HepG2 (cell line): ENCODE measurements at regions not wholly inside any gene's neighbourhood (a gene's known extent, or its start where the extent isn't known, plus 50 kb on each side); places are given as distances from the start of the nearest gene placed in this dataset.

ENCODE experiments used
- ATAC-seq: fragments of 200-7000 bp; cut with Tn5 transposase; 3 replicates; pipeline ENCODE4 v1.9.1; 2020; ENCODE audit warnings: mild to moderate bottlenecking, moderate library complexity
- BruUV-seq: library from RNA; stranded (reverse); fragments of 400-500 nt; replicated peaks from 2 replicates; lab custom pipeline; 2021; lab: Mats Ljungman, UMichigan
- CTCF ChIA-PET: fragments of 300-600 bp; formaldehyde crosslinking; extraction: SDS; loops from one replicate; lab custom pipeline; 2021; ENCODE audit warnings: low total read pairs, inconsistent platforms, low intra/inter-chr PET ratio; lab: Yijun Ruan, JAX
- POLR2A ChIA-PET: fragments of 350-600 bp; sonication (Branson Sonifier 250); formaldehyde crosslinking; loops from one replicate; lab custom pipeline; 2020; ENCODE audit warnings: antibody characterized with exemption, inconsistent platforms; lab: Yijun Ruan, JAX
- DNase-seq: peaks from one replicate; pipeline ENCODE4 v3.0.0-alpha.2; 2015; ENCODE audit warnings: low spot score
- FAIRE-seq: peaks from 3 replicates; lab custom pipeline; 2011; peaks lifted over from hg19 to GRCh38; lab: Jason Lieb, UNC
- H2AFZ ChIP-seq: one replicate; pipeline ENCODE4 v1.6.1; 2011; ENCODE audit warnings: low read length, inconsistent platforms
- H3K27ac ChIP-seq: fragments of 300-600 bp; 3 replicates; pipeline ENCODE4 v1.8.0; 2011; ENCODE audit warnings: mixed run types, mild to moderate bottlenecking, mixed read lengths, low read length, inconsistent platforms; ENCODE audit not compliant: insufficient read depth; ENCODE audit errors: extremely low read length
- H3K27me3 ChIP-seq, 2 experiments: fragments of 200-600 bp in 1 of 2; 2 replicates in 1 of 2; 3 replicates in 1 of 2; pipeline versions ENCODE4 v1.6.0 to v1.8.0; 2011; ENCODE audit warnings: low read length in 2 of 2, mild to moderate bottlenecking in 2 of 2, moderate library complexity in 2 of 2, inconsistent platforms in 1 of 2; ENCODE audit not compliant: insufficient read depth in 2 of 2, control insufficient read depth in 1 of 2
- H3K36me3 ChIP-seq, 2 experiments: fragments of 200-600 bp in 1 of 2; replicated peaks in 1 of 2; 2 replicates in 1 of 2; 3 replicates in 1 of 2; pipeline versions ENCODE4 v1.5.1 to v1.8.0; 2011; ENCODE audit warnings: low read length in 2 of 2, inconsistent platforms in 1 of 2; ENCODE audit not compliant: insufficient read depth in 2 of 2, control insufficient read depth in 1 of 2
- H3K4me1 ChIP-seq: 2 replicates; pipeline ENCODE4 v1.5.1; 2012; ENCODE audit warnings: low read length, inconsistent platforms; ENCODE audit not compliant: insufficient read depth
- H3K4me2 ChIP-seq: 2 replicates; pipeline ENCODE4 v1.6.0; 2011; ENCODE audit warnings: low read depth, low read length, inconsistent platforms
- H3K4me3 ChIP-seq, 3 experiments: fragments of 200-600 bp in 1 of 3; sonication (generic), shearing (Covaris generic) in 1 of 3; replicated peaks in 1 of 3; 2 replicates each; pipeline ENCODE4 v1.5.1; 2011 to 2016; ENCODE audit warnings: low read length in 3 of 3, inconsistent platforms in 2 of 3, low read depth in 2 of 3, mild to moderate bottlenecking in 2 of 3, control low read depth in 1 of 3, mixed read lengths in 1 of 3; ENCODE audit not compliant: insufficient read depth in 1 of 3
- H3K79me2 ChIP-seq: one replicate; pipeline ENCODE4 v1.6.1; 2011; ENCODE audit warnings: low read length, inconsistent platforms; ENCODE audit not compliant: insufficient read depth
- H3K9ac ChIP-seq: 2 replicates; pipeline ENCODE4 v1.6.0; 2011; ENCODE audit warnings: mild to moderate bottlenecking, low read depth, low read length, inconsistent platforms; ENCODE audit not compliant: insufficient read depth
- H3K9me3 ChIP-seq: 2 replicates; pipeline ENCODE4 v1.5.1; 2012; ENCODE audit warnings: mild to moderate bottlenecking, low read length
- H4K20me1 ChIP-seq: 2 replicates; pipeline ENCODE4 v1.6.0; 2011; ENCODE audit warnings: inconsistent platforms, mild to moderate bottlenecking, low read length, moderate library complexity; ENCODE audit not compliant: insufficient read depth
- AGO1 ChIP-seq: fragments of 200-400 bp; formaldehyde crosslinking; IDR thresholded peaks from 2 replicates; pipeline ENCODE4 v1.6.1; 2017; ENCODE audit warnings: mild to moderate bottlenecking, low read depth, low read length, moderate library complexity; ENCODE audit not compliant: poor library complexity, severe bottlenecking
- DNMT3B ChIP-seq: conservative IDR thresholded peaks from 2 replicates; pipeline ENCODE4 v1.6.1; 2016; ENCODE audit warnings: missing biosample characterization, control low read depth
- ELF1 ChIP-seq: sonication (generic); formaldehyde crosslinking; IDR thresholded peaks from 2 replicates; pipeline ENCODE4 v1.4.0; 2020; ENCODE audit warnings: missing genetic modification reagents
- LCORL ChIP-seq, 2 experiments: fragments of 450-650 bp in 1 of 2; sonication (generic) in 1 of 2; formaldehyde crosslinking in 1 of 2; IDR thresholded peaks; 2 replicates each; pipeline versions ENCODE4 v1.5.0 to v1.6.1; 2017 to 2020; ENCODE audit warnings: antibody characterized with exemption in 1 of 2, missing genetic modification reagents in 1 of 2
- MLLT10 ChIP-seq: sonication (generic); formaldehyde crosslinking; IDR thresholded peaks from 2 replicates; pipeline ENCODE4 v1.4.0; 2020; ENCODE audit warnings: missing genetic modification reagents
- PCBP1 ChIP-seq: fragments of 200-400 bp; formaldehyde crosslinking; IDR thresholded peaks from 2 replicates; pipeline ENCODE4 v1.6.1; 2017; ENCODE audit warnings: mild to moderate bottlenecking, low read depth, low read length, borderline replicate concordance
- RBM22 ChIP-seq: fragments of 200-400 bp; formaldehyde crosslinking; optimal IDR thresholded peaks from 2 replicates; pipeline ENCODE3; 2017; ENCODE audit warnings: mild to moderate bottlenecking, low read length, moderate library complexity
- ZBTB7A ChIP-seq: sonication (generic); formaldehyde crosslinking; IDR thresholded peaks from 2 replicates; pipeline ENCODE4 v1.8.0; 2022; ENCODE audit warnings: mild to moderate bottlenecking, missing genetic modification reagents
- ZNF484 ChIP-seq: sonication (generic); formaldehyde crosslinking; IDR thresholded peaks from 2 replicates; pipeline ENCODE4 v1.5.1; 2020; ENCODE audit warnings: mild to moderate bottlenecking, low read depth, missing genetic modification reagents, borderline replicate concordance
- ZNF703 ChIP-seq: sonication (generic); formaldehyde crosslinking; IDR thresholded peaks from 2 replicates; pipeline ENCODE4 v1.5.1; 2020; ENCODE audit warnings: missing genetic modification reagents, mild to moderate bottlenecking, moderate library complexity, borderline replicate concordance
- WGBS: methylation state at CpG from one replicate; pipeline ENCODE4 v1.1.6; 2017; ENCODE audit warnings: low lambda C conversion rate; 5-methylcytosine and 5-hydroxymethylcytosine counted together
- in situ Hi-C: cut with HindIII; loops from 2 replicates; pipeline ENCODE4 v1.10.0; 2017; ENCODE audit warnings: low pct_unique_long_range_greater_than_20kb; ENCODE audit not compliant: extremely low pct_ligation_motif_present
- intact Hi-C: fragments of 100-400 bp; cut with micrococcal nuclease; formaldehyde crosslinking; loops from one replicate; pipeline ENCODE4 v1.10.0; 2022; ENCODE audit not compliant: unreplicated experiment
- TF ChIP-seq, protein P1 (sequence below): sonication (generic); formaldehyde crosslinking; IDR thresholded peaks from 2 replicates; pipeline ENCODE4 v1.8.0; 2022; ENCODE audit warnings: mild to moderate bottlenecking, missing genetic modification reagents, moderate library complexity
- TF ChIP-seq, protein P2 (sequence below): sonication (generic); formaldehyde crosslinking; conservative IDR thresholded peaks from 2 replicates; pipeline ENCODE4 v1.5.0; 2020; ENCODE audit warnings: missing genetic modification reagents
- TF ChIP-seq, protein P3 (sequence below), 2 experiments: sonication (generic) in 1 of 2; formaldehyde crosslinking in 1 of 2; IDR thresholded peaks; 2 replicates each; pipeline versions ENCODE4 v1.5.1 to v1.6.1; 2011 to 2020; ENCODE audit warnings: borderline replicate concordance in 1 of 2, low read depth in 1 of 2, low read length in 1 of 2, mild to moderate bottlenecking in 1 of 2, missing genetic modification reagents in 1 of 2, moderate library complexity in 1 of 2
- TF ChIP-seq, protein P4 (sequence below): sonication (generic); formaldehyde crosslinking; IDR thresholded peaks from 2 replicates; pipeline ENCODE4 v1.4.0; 2020; ENCODE audit warnings: missing genetic modification reagents, borderline replicate concordance

DNA sequence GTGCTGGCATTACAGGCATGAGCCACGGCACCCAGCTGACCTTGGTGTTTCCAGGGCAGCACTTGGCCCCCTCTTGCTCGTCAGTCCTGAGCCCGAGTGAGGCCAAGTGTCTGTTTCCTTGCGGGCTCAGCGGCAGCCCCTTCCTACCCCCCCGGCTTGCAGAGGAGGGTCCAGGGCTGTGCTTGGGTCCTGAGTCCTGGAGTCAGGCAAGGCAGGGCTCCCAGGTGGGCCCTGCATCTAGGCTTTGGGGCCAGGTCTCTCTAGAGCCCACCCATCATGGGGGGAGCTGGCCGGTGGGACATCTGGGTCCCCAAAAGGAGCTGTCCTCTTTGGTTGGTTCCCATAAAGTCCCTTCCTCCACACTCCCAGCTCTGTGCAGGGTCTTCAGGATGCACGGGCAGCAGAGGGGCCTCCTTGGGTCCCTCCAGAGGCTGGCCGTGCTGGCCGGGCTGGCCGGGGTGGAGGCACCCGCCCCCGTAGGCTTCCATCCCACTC is 63.7 kb upstream of the HPCAL1 start:
- H3K27me3 ChIP-seq, result peaks cover 26 to 93% of the 10 kb centered on the region in 2 experiments
- H3K36me3 ChIP-seq, result no peaks in the 10 kb centered on the region
- ChIA-PET CTCF (no interaction called here), POLR2A (interaction anchor here (0.9 kb wide), 1 partner anchor 194 kb away, joined by 3 read pairs; no protein-coding TSS in a partner anchor)
- no peak overlapping the region for H3K9ac ChIP-seq
- H3K79me2 ChIP-seq, result no peaks in the 10 kb centered on the region
- in situ Hi-C loops (no loop called here), intact Hi-C loops (no loop called here)
- no peak overlapping the region for H3K4me3 ChIP-seq
- no peaks in the 10 kb centered on the region for H4K20me1 ChIP-seq
- no TSS peak for BruUV-seq
- H3K27ac ChIP-seq, result no peak overlapping the region
- 32% methylated on average over 8 of the region's 13 CpGs for WGBS
- no peaks in the 10 kb centered on the region for H3K9me3 ChIP-seq
- DNase-seq (no peak), FAIRE-seq (no peak), ATAC-seq (no peak)
- H3K4me1 ChIP-seq, result 0 out of 2 replicates have a peak, but pooled peaks cover 5% of the 10 kb centered on the region
- no peak overlapping the region for H3K4me2 ChIP-seq
- H2AFZ ChIP-seq, result no peak overlapping the region
- 0 out of 2 replicates have a peak, but pooled peaks have one; percentile 43 for TF ChIP-seq PCBP1
- no peak for TF ChIP-seq ELF1 (CRISPR knock-in tag)
- no peak for TF ChIP-seq RBM22
- no peak for TF ChIP-seq MLLT10
- TF ChIP-seq ZNF484 (CRISPR knock-in tag), result no peak
- TF ChIP-seq LCORL (IDR thresholded peaks at IDR 0.05), result no peak
- no peak for TF ChIP-seq LCORL (CRISPR knock-in tag; IDR thresholded peaks at IDR 0.05)
- TF ChIP-seq ZBTB7A, result no peak
- TF ChIP-seq, protein P1, sequence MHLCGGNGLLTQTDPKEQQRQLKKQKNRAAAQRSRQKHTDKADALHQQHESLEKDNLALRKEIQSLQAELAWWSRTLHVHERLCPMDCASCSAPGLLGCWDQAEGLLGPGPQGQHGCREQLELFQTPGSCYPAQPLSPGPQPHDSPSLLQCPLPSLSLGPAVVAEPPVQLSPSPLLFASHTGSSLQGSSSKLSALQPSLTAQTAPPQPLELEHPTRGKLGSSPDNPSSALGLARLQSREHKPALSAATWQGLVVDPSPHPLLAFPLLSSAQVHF (CRISPR knock-in tag), result no peak
- TF ChIP-seq, protein P2, sequence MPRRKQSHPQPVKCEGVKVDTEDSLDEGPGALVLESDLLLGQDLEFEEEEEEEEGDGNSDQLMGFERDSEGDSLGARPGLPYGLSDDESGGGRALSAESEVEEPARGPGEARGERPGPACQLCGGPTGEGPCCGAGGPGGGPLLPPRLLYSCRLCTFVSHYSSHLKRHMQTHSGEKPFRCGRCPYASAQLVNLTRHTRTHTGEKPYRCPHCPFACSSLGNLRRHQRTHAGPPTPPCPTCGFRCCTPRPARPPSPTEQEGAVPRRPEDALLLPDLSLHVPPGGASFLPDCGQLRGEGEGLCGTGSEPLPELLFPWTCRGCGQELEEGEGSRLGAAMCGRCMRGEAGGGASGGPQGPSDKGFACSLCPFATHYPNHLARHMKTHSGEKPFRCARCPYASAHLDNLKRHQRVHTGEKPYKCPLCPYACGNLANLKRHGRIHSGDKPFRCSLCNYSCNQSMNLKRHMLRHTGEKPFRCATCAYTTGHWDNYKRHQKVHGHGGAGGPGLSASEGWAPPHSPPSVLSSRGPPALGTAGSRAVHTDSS (CRISPR knock-in tag), result no peak
- TF ChIP-seq AGO1, result no peak
- TF ChIP-seq, protein P3, sequence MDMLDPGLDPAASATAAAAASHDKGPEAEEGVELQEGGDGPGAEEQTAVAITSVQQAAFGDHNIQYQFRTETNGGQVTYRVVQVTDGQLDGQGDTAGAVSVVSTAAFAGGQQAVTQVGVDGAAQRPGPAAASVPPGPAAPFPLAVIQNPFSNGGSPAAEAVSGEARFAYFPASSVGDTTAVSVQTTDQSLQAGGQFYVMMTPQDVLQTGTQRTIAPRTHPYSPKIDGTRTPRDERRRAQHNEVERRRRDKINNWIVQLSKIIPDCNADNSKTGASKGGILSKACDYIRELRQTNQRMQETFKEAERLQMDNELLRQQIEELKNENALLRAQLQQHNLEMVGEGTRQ (IDR thresholded peaks at IDR 0.05; ENCODE audit: low read depth, low read length), result no peak
- TF ChIP-seq, protein P3 (CRISPR knock-in tag; IDR thresholded peaks at IDR 0.05; ENCODE audit: borderline replicate concordance), result no peak
- TF ChIP-seq, protein P4, sequence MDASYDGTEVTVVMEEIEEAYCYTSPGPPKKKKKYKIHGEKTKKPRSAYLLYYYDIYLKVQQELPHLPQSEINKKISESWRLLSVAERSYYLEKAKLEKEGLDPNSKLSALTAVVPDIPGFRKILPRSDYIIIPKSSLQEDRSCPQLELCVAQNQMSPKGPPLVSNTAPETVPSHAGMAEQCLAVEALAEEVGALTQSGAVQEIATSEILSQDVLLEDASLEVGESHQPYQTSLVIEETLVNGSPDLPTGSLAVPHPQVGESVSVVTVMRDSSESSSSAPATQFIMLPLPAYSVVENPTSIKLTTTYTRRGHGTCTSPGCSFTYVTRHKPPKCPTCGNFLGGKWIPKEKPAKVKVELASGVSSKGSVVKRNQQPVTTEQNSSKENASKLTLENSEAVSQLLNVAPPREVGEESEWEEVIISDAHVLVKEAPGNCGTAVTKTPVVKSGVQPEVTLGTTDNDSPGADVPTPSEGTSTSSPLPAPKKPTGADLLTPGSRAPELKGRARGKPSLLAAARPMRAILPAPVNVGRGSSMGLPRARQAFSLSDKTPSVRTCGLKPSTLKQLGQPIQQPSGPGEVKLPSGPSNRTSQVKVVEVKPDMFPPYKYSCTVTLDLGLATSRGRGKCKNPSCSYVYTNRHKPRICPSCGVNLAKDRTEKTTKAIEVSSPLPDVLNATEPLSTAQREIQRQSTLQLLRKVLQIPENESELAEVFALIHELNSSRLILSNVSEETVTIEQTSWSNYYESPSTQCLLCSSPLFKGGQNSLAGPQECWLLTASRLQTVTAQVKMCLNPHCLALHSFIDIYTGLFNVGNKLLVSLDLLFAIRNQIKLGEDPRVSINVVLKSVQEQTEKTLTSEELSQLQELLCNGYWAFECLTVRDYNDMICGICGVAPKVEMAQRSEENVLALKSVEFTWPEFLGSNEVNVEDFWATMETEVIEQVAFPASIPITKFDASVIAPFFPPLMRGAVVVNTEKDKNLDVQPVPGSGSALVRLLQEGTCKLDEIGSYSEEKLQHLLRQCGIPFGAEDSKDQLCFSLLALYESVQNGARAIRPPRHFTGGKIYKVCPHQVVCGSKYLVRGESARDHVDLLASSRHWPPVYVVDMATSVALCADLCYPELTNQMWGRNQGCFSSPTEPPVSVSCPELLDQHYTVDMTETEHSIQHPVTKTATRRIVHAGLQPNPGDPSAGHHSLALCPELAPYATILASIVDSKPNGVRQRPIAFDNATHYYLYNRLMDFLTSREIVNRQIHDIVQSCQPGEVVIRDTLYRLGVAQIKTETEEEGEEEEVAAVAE (CRISPR knock-in tag), result no peak
- no peak for TF ChIP-seq DNMT3B (CRISPR knock-in tag)
- no peak for TF ChIP-seq ZNF703 (CRISPR knock-in tag)
